ENCODE measurements at regions not wholly inside any gene's neighbourhood (a gene's known extent, or its start where the extent isn't known, plus 50 kb on each side); places are given as distances from the start of the nearest gene placed in this dataset.

DNA sequence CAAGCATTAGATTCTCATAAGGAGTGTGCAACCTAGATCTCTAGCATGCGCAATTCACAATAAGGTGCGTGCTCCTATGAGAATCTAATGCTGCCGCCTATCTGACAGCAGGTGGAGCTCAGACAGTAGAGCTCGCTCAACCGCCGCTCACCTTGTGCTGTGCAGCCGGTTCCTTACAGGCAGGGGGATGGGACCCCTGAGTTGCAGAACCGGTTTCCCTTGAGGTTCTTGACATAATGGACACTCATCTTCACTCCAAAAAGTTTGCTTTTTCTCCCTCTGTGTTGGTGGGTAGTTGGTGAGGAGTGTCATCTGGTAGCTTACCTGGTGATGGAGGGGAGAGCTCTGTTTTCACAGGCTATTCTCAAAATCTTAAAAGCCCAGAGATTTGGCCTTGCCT lies 324.0 kb upstream of the TBL1XR1 start:
- TF ChIP-seq, protein P1, sequence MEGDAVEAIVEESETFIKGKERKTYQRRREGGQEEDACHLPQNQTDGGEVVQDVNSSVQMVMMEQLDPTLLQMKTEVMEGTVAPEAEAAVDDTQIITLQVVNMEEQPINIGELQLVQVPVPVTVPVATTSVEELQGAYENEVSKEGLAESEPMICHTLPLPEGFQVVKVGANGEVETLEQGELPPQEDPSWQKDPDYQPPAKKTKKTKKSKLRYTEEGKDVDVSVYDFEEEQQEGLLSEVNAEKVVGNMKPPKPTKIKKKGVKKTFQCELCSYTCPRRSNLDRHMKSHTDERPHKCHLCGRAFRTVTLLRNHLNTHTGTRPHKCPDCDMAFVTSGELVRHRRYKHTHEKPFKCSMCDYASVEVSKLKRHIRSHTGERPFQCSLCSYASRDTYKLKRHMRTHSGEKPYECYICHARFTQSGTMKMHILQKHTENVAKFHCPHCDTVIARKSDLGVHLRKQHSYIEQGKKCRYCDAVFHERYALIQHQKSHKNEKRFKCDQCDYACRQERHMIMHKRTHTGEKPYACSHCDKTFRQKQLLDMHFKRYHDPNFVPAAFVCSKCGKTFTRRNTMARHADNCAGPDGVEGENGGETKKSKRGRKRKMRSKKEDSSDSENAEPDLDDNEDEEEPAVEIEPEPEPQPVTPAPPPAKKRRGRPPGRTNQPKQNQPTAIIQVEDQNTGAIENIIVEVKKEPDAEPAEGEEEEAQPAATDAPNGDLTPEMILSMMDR (IDR thresholded peaks at IDR 0.05), result no peak
- no peak for TF ChIP-seq EZH2 (IDR thresholded peaks at IDR 0.05; ENCODE audit: borderline replicate concordance, insufficient read depth, low read depth, low read length, poor library complexity, severe bottlenecking)
